HG03066 (cell line): ENCODE measurements at regions not wholly inside any gene's neighbourhood (a gene's known extent, or its start where the extent isn't known, plus 50 kb on each side); places are given as distances from the start of the nearest gene placed in this dataset.

Source experiments
- ATAC-seq: cut with Tn5 transposase; IDR thresholded peaks from one replicate; pipeline ENCODE4 v1.9.1; 2021; ENCODE audit warnings: low read depth; ENCODE audit not compliant: unreplicated experiment

- ATAC-seq, result no peak
These were observed 282.1 kb upstream of the PPP2R2D start for GRCh38 chr10:131618587-131619267.

GRCh38 chr10:131620314-131620713, 280.5 kb upstream of the PPP2R2D start:
- no peak for ATAC-seq

GRCh38 chr10:131620904-131621303, 279.9 kb upstream of the PPP2R2D start:
- ATAC-seq, result no peak

- no peak for ATAC-seq
These were observed 278.8 kb upstream of the PPP2R2D start for GRCh38 chr10:131621784-131622624.

GRCh38 chr10:131625041-131625440, 275.8 kb upstream of the PPP2R2D start:
- no peak for ATAC-seq

GRCh38 chr10:131626274-131626673, 274.5 kb upstream of the PPP2R2D start:
- ATAC-seq, result no peak

- ATAC-seq, result no peak
These were observed 271.6 kb upstream of the PPP2R2D start for GRCh38 chr10:131629026-131629770.

- ATAC-seq, result no peak
These were observed 270.0 kb upstream of the PPP2R2D start for GRCh38 chr10:131630772-131631258.

GRCh38 chr10:131631619-131632018, 269.2 kb upstream of the PPP2R2D start:
- no peak for ATAC-seq

- no peak for ATAC-seq
These were observed 265.2 kb upstream of the PPP2R2D start for GRCh38 chr10:131635564-131636015.

- ATAC-seq, result no peak
These were observed 264.7 kb upstream of the PPP2R2D start for GRCh38 chr10:131636116-131636515.

GRCh38 chr10:131636841-131637724, 263.7 kb upstream of the PPP2R2D start:
- ATAC-seq, result no peak

- ATAC-seq, result no peak
These were observed 262.5 kb upstream of the PPP2R2D start for GRCh38 chr10:131638049-131638879.

- no peak for ATAC-seq
These were observed 261.9 kb upstream of the PPP2R2D start for GRCh38 chr10:131638880-131639278.

GRCh38 chr10:131640045-131640644, 260.7 kb upstream of the PPP2R2D start:
- no peak for ATAC-seq

GRCh38 chr10:131641231-131641630, 259.6 kb upstream of the PPP2R2D start:
- peak; percentile 95 for ATAC-seq

GRCh38 chr10:131641898-131642297, 258.9 kb upstream of the PPP2R2D start:
- no peak for ATAC-seq

GRCh38 chr10:131642966-131643365, 257.8 kb upstream of the PPP2R2D start:
- ATAC-seq, result no peak

GRCh38 chr10:131644289-131644688, 256.5 kb upstream of the PPP2R2D start:
- no peak for ATAC-seq
